ENCODE measurements at regions not wholly inside any gene's neighbourhood (a gene's known extent, or its start where the extent isn't known, plus 50 kb on each side); places are given as distances from the start of the nearest gene placed in this dataset.

DNA sequence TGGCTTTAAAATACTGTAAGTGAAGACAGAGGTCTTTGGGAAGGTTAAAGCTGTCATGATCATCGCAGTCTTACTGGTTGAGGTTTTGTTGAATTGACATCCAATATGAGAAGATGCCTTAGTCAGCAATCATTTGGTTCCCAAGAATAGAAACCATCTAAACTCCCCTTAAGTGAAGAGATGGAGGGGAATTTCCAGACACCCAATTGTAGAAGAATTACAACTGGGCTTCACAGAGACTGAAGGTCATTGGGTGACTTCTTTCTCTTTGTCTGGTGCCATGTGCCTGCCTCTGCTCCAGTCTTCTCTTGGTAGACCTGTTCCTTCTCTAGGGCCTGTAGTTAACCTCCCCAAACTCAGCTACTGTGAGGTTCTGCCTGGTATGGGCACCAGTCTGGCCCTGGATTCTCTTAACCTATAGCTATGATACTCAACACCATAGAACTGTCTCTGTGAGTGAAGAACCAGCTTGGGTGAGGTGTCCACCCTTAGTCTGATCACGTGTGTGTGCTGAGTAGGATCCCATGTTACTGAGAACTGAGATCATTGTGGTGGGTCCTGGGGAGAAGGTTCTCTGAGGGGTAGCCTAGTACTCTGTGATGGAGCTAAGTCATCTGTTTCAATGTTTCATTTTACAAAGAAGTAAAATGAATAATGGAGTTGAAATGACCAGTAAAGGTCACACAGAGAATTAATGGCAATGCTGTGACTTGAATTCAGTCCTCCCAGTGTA lies 182.5 kb downstream of the CSNK2A3 start:
- TF ChIP-seq POLR2AphosphoS5 (IDR thresholded peaks at IDR 0.05) = no peak
- TF ChIP-seq, protein P1, sequence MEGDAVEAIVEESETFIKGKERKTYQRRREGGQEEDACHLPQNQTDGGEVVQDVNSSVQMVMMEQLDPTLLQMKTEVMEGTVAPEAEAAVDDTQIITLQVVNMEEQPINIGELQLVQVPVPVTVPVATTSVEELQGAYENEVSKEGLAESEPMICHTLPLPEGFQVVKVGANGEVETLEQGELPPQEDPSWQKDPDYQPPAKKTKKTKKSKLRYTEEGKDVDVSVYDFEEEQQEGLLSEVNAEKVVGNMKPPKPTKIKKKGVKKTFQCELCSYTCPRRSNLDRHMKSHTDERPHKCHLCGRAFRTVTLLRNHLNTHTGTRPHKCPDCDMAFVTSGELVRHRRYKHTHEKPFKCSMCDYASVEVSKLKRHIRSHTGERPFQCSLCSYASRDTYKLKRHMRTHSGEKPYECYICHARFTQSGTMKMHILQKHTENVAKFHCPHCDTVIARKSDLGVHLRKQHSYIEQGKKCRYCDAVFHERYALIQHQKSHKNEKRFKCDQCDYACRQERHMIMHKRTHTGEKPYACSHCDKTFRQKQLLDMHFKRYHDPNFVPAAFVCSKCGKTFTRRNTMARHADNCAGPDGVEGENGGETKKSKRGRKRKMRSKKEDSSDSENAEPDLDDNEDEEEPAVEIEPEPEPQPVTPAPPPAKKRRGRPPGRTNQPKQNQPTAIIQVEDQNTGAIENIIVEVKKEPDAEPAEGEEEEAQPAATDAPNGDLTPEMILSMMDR (IDR thresholded peaks at IDR 0.05) = no peak
